IMR-90 (cell line): ENCODE measurements at regions not wholly inside any gene's neighbourhood (a gene's known extent, or its start where the extent isn't known, plus 50 kb on each side); places are given as distances from the start of the nearest gene placed in this dataset.

Experiments
- ATAC-seq: fragments of 200-7000 bp; cut with Tn5 transposase; 2 replicates; pipeline ENCODE4 v1.9.1; 2020; ENCODE audit warnings: low read depth, mild to moderate bottlenecking, moderate library complexity
- BruUV-seq: library from RNA; stranded (reverse); fragments of 400-500 nt; replicated peaks from 2 replicates; lab custom pipeline; 2021; lab: Mats Ljungman, UMichigan
- CTCF ChIA-PET: fragments of 300-600 bp; formaldehyde crosslinking; extraction: SDS; loops from one replicate; lab custom pipeline; 2021; ENCODE audit warnings: antibody characterized with exemption; lab: Yijun Ruan, JAX
- POLR2A ChIA-PET: fragments of 300-600 bp; sonication (Branson Sonifier 250); formaldehyde crosslinking; loops from one replicate; lab custom pipeline; 2022; ENCODE audit warnings: antibody characterized with exemption; ENCODE audit not compliant: unreplicated experiment; lab: Charles Lee
- DNase-seq: peaks from one replicate; pipeline ENCODE4 v3.0.0; 2013
- H2AFZ ChIP-seq: replicated peaks from 2 replicates; pipeline ENCODE3; 2013; ENCODE audit warnings: low read length, mild to moderate bottlenecking; ENCODE audit not compliant: poor library complexity
- H2AK5ac ChIP-seq: 2 replicates; pipeline ENCODE4 v1.6.1; 2013; ENCODE audit warnings: low read depth, low read length, inconsistent platforms
- H2AK9ac ChIP-seq: replicated peaks from 2 replicates; pipeline ENCODE3; 2013; ENCODE audit warnings: mild to moderate bottlenecking, low read depth, low read length, moderate library complexity; ENCODE audit not compliant: poor library complexity
- H2BK120ac ChIP-seq: 2 replicates; pipeline ENCODE4 v1.6.1; 2013; ENCODE audit warnings: low read depth, low read length, inconsistent platforms
- H2BK15ac ChIP-seq: 3 replicates; pipeline ENCODE4 v1.6.1; 2013; ENCODE audit warnings: low read depth, low read length, inconsistent platforms
- H2BK20ac ChIP-seq: 2 replicates; pipeline ENCODE4 v1.6.1; 2013; ENCODE audit warnings: low read depth, mild to moderate bottlenecking, inconsistent platforms, low read length, moderate library complexity
- H2BK5ac ChIP-seq: 2 replicates; pipeline ENCODE4 v1.6.1; 2013; ENCODE audit warnings: mild to moderate bottlenecking, low read depth, low read length, inconsistent platforms; ENCODE audit not compliant: poor library complexity, severe bottlenecking
- H3K14ac ChIP-seq: replicated peaks from 2 replicates; pipeline ENCODE4 v1.6.1; 2013; ENCODE audit warnings: low read depth, low read length, inconsistent platforms
- H3K18ac ChIP-seq: 2 replicates; pipeline ENCODE4 v1.6.1; 2013; ENCODE audit warnings: low read depth, low read length, control low read depth
- H3K23ac ChIP-seq: 2 replicates; pipeline ENCODE4 v1.6.1; 2013; ENCODE audit warnings: low read depth, low read length, inconsistent platforms
- H3K27ac ChIP-seq: 2 replicates; pipeline ENCODE4 v1.5.1; 2013; ENCODE audit warnings: mild to moderate bottlenecking, control low read depth, low read length; ENCODE audit not compliant: insufficient read depth
- H3K27me3 ChIP-seq: 2 replicates; pipeline ENCODE4 v1.6.1; 2013; ENCODE audit warnings: low read length; ENCODE audit not compliant: control insufficient read depth, insufficient read depth
- H3K36me3 ChIP-seq: 2 replicates; pipeline ENCODE4 v1.6.1; 2013; ENCODE audit warnings: low read length, mixed read lengths; ENCODE audit not compliant: control insufficient read depth, insufficient read depth
- H3K4ac ChIP-seq: 2 replicates; pipeline ENCODE4 v1.6.1; 2013; ENCODE audit warnings: low read depth, low read length, inconsistent platforms
- H3K4me1 ChIP-seq: 2 replicates; pipeline ENCODE4 v1.6.1; 2013; ENCODE audit warnings: low read length, mixed read lengths; ENCODE audit not compliant: control insufficient read depth, insufficient read depth
- H3K4me2 ChIP-seq: 2 replicates; pipeline ENCODE4 v1.6.1; 2013; ENCODE audit warnings: low read depth, mild to moderate bottlenecking, control low read depth, low read length, moderate library complexity
- H3K4me3 ChIP-seq: 2 replicates; pipeline ENCODE4 v1.5.1; 2013; ENCODE audit warnings: low read depth, mild to moderate bottlenecking, control low read depth, low read length, moderate library complexity; ENCODE audit not compliant: insufficient read depth
- H3K56ac ChIP-seq: 2 replicates; pipeline ENCODE4 v1.6.1; 2013; ENCODE audit warnings: low read length, inconsistent platforms; ENCODE audit not compliant: insufficient read depth; ENCODE audit errors: extremely low read depth
- H3K79me1 ChIP-seq, 2 experiments: 2 replicates each; pipeline ENCODE4 v1.6.1; 2013; ENCODE audit warnings: low read length in 2 of 2, inconsistent platforms in 1 of 2, low read depth in 1 of 2
- H3K9ac ChIP-seq: 2 replicates; pipeline ENCODE4 v1.6.1; 2013; ENCODE audit warnings: low read depth, low read length, control low read depth
- H3K9me1 ChIP-seq: 2 replicates; pipeline ENCODE4 v1.6.1; 2013; ENCODE audit warnings: low read length, inconsistent platforms; ENCODE audit not compliant: insufficient read depth
- H3K9me3 ChIP-seq: 2 replicates; pipeline ENCODE4 v1.6.1; 2013; ENCODE audit warnings: low read length; ENCODE audit not compliant: control insufficient read depth, insufficient read depth
- H4K20me1 ChIP-seq: 2 replicates; pipeline ENCODE4 v1.6.1; 2013; ENCODE audit warnings: low read length, inconsistent platforms; ENCODE audit not compliant: insufficient read depth
- H4K5ac ChIP-seq: 2 replicates; pipeline ENCODE4 v1.6.1; 2013; ENCODE audit warnings: mild to moderate bottlenecking, low read depth, low read length, control low read depth
- H4K8ac ChIP-seq, 2 experiments: 2 replicates each; pipeline ENCODE4 v1.6.1; 2013; ENCODE audit warnings: low read depth in 2 of 2, low read length in 2 of 2, control low read depth in 1 of 2, inconsistent platforms in 1 of 2
- H4K91ac ChIP-seq: 2 replicates; pipeline ENCODE4 v1.6.1; 2013; ENCODE audit warnings: low read depth, low read length, inconsistent platforms; ENCODE audit not compliant: insufficient read depth
- BHLHE40 ChIP-seq: fragments of 150-350 bp; IDR thresholded peaks from 2 replicates; pipeline ENCODE4 v1.6.1; 2016; ENCODE audit warnings: mild to moderate bottlenecking, low read depth, low read length
- CEBPB ChIP-seq: IDR thresholded peaks from 2 replicates; pipeline ENCODE4 v1.6.1; 2012; ENCODE audit warnings: low read depth, low read length, improper control_type of control experiment
- FOS ChIP-seq: fragments of 150-350 bp; IDR thresholded peaks from 2 replicates; pipeline ENCODE4 v1.6.1; 2016; ENCODE audit warnings: low read depth, low read length
- MAFK ChIP-seq: IDR thresholded peaks from 2 replicates; pipeline ENCODE4 v1.6.1; 2012; ENCODE audit warnings: low read depth, low read length, improper control_type of control experiment
- MAZ ChIP-seq: IDR thresholded peaks from 2 replicates; pipeline ENCODE4 v1.6.1; 2012; ENCODE audit warnings: low read depth, mild to moderate bottlenecking, low read length, improper control_type of control experiment, moderate library complexity, borderline replicate concordance
- MXI1 ChIP-seq: IDR thresholded peaks from 2 replicates; pipeline ENCODE4 v1.6.1; 2012; ENCODE audit warnings: low read depth, mild to moderate bottlenecking, low read length, moderate library complexity, borderline replicate concordance
- NFE2L2 ChIP-seq: fragments of 150-350 bp; IDR thresholded peaks from 2 replicates; pipeline ENCODE4 v1.6.1; 2016; ENCODE audit warnings: low read depth, mild to moderate bottlenecking, low read length
- POLR2A ChIP-seq: IDR thresholded peaks from 2 replicates; pipeline ENCODE4 v1.6.1; 2012; ENCODE audit warnings: mild to moderate bottlenecking, low read depth, low read length
- RAD21 ChIP-seq: IDR thresholded peaks from 2 replicates; pipeline ENCODE4 v1.6.1; 2012; ENCODE audit warnings: low read length, improper control_type of control experiment
- RCOR1 ChIP-seq: IDR thresholded peaks from 2 replicates; pipeline ENCODE4 v1.6.1; 2012; ENCODE audit warnings: mild to moderate bottlenecking, low read length, improper control_type of control experiment; ENCODE audit not compliant: insufficient replicate concordance
- RFX5 ChIP-seq: IDR thresholded peaks from 2 replicates; pipeline ENCODE4 v1.8.0; 2012; ENCODE audit warnings: low read depth, mild to moderate bottlenecking, low read length, moderate library complexity
- dilution Hi-C: fragments of 300-500 bp; cut with HindIII; formaldehyde crosslinking; loops from one replicate; pipeline ENCODE4 v1.14.3; 2018; ENCODE audit warnings: low sequenced_read_pairs; ENCODE audit not compliant: unreplicated experiment
- in situ Hi-C: fragments of 300-500 bp; cut with MboI; formaldehyde crosslinking; loops from 3 replicates; pipeline ENCODE4 v1.14.3; 2019; ENCODE audit warnings: low sequenced_read_pairs, inconsistent platforms, mixed read lengths
- intact Hi-C: fragments of 100-400 bp; cut with micrococcal nuclease; formaldehyde crosslinking; loops from 2 replicates; pipeline ENCODE4 v1.10.0; 2022
- TF ChIP-seq, protein P1 (sequence below): fragments of 150-350 bp; IDR thresholded peaks from 2 replicates; pipeline ENCODE4 v1.6.1; 2016; ENCODE audit warnings: low read depth, mild to moderate bottlenecking, low read length, moderate library complexity, borderline replicate concordance
- TF ChIP-seq, protein P2 (sequence below): fragments of 150-350 bp; IDR thresholded peaks from 2 replicates; pipeline ENCODE4 v1.6.1; 2017; ENCODE audit warnings: mild to moderate bottlenecking, antibody characterized with exemption, low read length, low read depth

DNA sequence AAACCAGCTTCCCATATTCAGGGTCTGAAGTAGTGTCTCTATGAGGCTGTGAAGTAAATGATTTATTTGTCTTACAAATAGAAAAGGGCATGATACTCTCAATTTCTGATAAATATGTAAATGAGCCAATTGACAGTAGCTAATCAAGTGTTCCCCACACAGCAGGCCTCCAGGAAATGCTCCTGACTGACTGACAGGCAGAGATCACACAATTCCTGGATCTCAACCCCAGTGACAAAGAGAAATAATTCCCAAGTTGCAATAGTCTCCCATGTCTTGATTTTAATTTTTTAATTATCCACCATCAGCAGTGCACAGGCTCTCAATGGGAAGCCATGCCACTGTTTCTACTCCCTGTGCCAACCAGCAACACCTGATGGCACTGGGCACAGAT, 390.4 kb downstream of the SOX11 start:
- Histone ChIP-seq H2BK15ac (no peak overlapping the region), H3K79me1 (no peaks in the 10 kb centered on the region), H3K27me3 (no peaks in the 10 kb centered on the region), H3K56ac (no peak overlapping the region), H3K9me3 (peaks cover 3% of the 10 kb centered on the region; the same call in 1 of the 2 replicates), H4K8ac (no peak overlapping the region), H2AFZ (no peak overlapping the region), H3K27ac (no peak overlapping the region), H2AK5ac (no peak overlapping the region), H3K4me1 (no peaks in the 10 kb centered on the region), H2BK120ac (no peak overlapping the region), H4K20me1 (no peaks in the 10 kb centered on the region), H2BK20ac (no peak overlapping the region), H3K9ac (no peak overlapping the region), H3K4me2 (no peak overlapping the region), H4K91ac (no peak overlapping the region), H3K36me3 (no peaks in the 10 kb centered on the region), H3K9me1 (no peaks in the 10 kb centered on the region), H2AK9ac (no peak overlapping the region), H3K18ac (no peak overlapping the region), H2BK5ac (no peak overlapping the region), H3K23ac (no peak overlapping the region), H3K14ac (no peak overlapping the region), H3K4ac (no peak overlapping the region), H4K5ac (no peak overlapping the region), H3K4me3 (no peak overlapping the region)
- dilution Hi-C loops (no loop called here), in situ Hi-C loops (no loop called here), intact Hi-C loops (no loop called here)
- ChIA-PET CTCF (no interaction called here), POLR2A (no interaction called here)
- DNase-seq = no peak
- no TSS peak for BruUV-seq
- ATAC-seq = no peak
- TF ChIP-seq BHLHE40 (no peak), RAD21 (no peak), RCOR1 (no peak), CEBPB (no peak), MXI1 (no peak), POLR2A (no peak), FOS (no peak), MAFK (no peak), MAZ (no peak), RFX5 (no peak), NFE2L2 (no peak)
- TF ChIP-seq, protein P1, sequence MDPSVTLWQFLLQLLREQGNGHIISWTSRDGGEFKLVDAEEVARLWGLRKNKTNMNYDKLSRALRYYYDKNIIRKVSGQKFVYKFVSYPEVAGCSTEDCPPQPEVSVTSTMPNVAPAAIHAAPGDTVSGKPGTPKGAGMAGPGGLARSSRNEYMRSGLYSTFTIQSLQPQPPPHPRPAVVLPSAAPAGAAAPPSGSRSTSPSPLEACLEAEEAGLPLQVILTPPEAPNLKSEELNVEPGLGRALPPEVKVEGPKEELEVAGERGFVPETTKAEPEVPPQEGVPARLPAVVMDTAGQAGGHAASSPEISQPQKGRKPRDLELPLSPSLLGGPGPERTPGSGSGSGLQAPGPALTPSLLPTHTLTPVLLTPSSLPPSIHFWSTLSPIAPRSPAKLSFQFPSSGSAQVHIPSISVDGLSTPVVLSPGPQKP = no peak
- TF ChIP-seq, protein P2, sequence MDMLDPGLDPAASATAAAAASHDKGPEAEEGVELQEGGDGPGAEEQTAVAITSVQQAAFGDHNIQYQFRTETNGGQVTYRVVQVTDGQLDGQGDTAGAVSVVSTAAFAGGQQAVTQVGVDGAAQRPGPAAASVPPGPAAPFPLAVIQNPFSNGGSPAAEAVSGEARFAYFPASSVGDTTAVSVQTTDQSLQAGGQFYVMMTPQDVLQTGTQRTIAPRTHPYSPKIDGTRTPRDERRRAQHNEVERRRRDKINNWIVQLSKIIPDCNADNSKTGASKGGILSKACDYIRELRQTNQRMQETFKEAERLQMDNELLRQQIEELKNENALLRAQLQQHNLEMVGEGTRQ = no peak
